ENCODE measurements at regions not wholly inside any gene's neighbourhood (a gene's known extent, or its start where the extent isn't known, plus 50 kb on each side); places are given as distances from the start of the nearest gene placed in this dataset.

- no peak overlapping the region for H3K4me3 Mint-ChIP-seq
- no peaks in the 10 kb centered on the region for H3K36me3 Mint-ChIP-seq (ENCODE audit: low read depth)
- no peaks in the 10 kb centered on the region for H3K4me1 Mint-ChIP-seq (ENCODE audit: low read depth)
- no peak overlapping the region for H3K27ac Mint-ChIP-seq
- no peak for DNase-seq (ENCODE audit: low spot score)
- intact Hi-C loops (cut with micrococcal nuclease), result no loop called here
- peaks cover 11% of the 10 kb centered on the region for H3K9me3 Mint-ChIP-seq
- H3K27me3 Mint-ChIP-seq (ENCODE audit: insufficient read depth), result peaks cover 4% of the 10 kb centered on the region
These were observed 64.9 kb upstream of the ZFP64 start for GRCh38 chr20:52256454-52256853.

GRCh38 chr20:52252664-52253063 is 61.1 kb upstream of the ZFP64 start:
- no peak overlapping the region for H3K27ac Mint-ChIP-seq
- intact Hi-C loops (cut with micrococcal nuclease), result no loop called here
- peaks cover 2% of the 10 kb centered on the region for H3K27me3 Mint-ChIP-seq (ENCODE audit: insufficient read depth)
- H3K4me3 Mint-ChIP-seq, result no peak overlapping the region
- H3K9me3 Mint-ChIP-seq, result peaks cover 7% of the 10 kb centered on the region
- no peak for DNase-seq (ENCODE audit: low spot score)
- no peaks in the 10 kb centered on the region for H3K4me1 Mint-ChIP-seq (ENCODE audit: low read depth)
- H3K36me3 Mint-ChIP-seq (ENCODE audit: low read depth), result no peaks in the 10 kb centered on the region

GRCh38 chr20:52251827-52252226 is 60.2 kb upstream of the ZFP64 start:
- intact Hi-C loops (cut with micrococcal nuclease), result no loop called here
- Mint-ChIP-seq H3K4me1 (ENCODE audit: low read depth) (no peaks in the 10 kb centered on the region), H3K4me3 (no peak overlapping the region), H3K9me3 (peaks cover 7% of the 10 kb centered on the region), H3K27ac (no peak overlapping the region), H3K36me3 (ENCODE audit: low read depth) (no peaks in the 10 kb centered on the region), H3K27me3 (ENCODE audit: insufficient read depth) (peaks cover 2% of the 10 kb centered on the region)
- DNase-seq (ENCODE audit: low spot score), result no peak

GRCh38 chr20:52251136-52251700 is 59.6 kb upstream of the ZFP64 start:
- intact Hi-C loops (cut with micrococcal nuclease), result no loop called here
- Mint-ChIP-seq H3K27me3 (ENCODE audit: insufficient read depth) (peaks cover 2% of the 10 kb centered on the region), H3K4me3 (no peak overlapping the region), H3K27ac (no peak overlapping the region), H3K36me3 (ENCODE audit: low read depth) (no peaks in the 10 kb centered on the region), H3K9me3 (peaks cover 7% of the 10 kb centered on the region), H3K4me1 (ENCODE audit: low read depth) (no peaks in the 10 kb centered on the region)
- no peak for DNase-seq (ENCODE audit: low spot score)

GRCh38 chr20:52247548-52247947 is 56.0 kb upstream of the ZFP64 start:
- Mint-ChIP-seq H3K27ac (no peak overlapping the region), H3K9me3 (no peaks in the 10 kb centered on the region), H3K4me1 (ENCODE audit: low read depth) (no peaks in the 10 kb centered on the region), H3K4me3 (no peak overlapping the region), H3K27me3 (ENCODE audit: insufficient read depth) (peaks cover 2% of the 10 kb centered on the region), H3K36me3 (ENCODE audit: low read depth) (no peaks in the 10 kb centered on the region)
- no peak for DNase-seq (ENCODE audit: low spot score)
- intact Hi-C loops (cut with micrococcal nuclease), result loop anchor here (10.0 kb wide), 2 partner anchors 717 to 967 kb away; no protein-coding TSS in a partner anchor

- H3K4me1 Mint-ChIP-seq (ENCODE audit: low read depth), result no peaks in the 10 kb centered on the region
- no peak for DNase-seq (ENCODE audit: low spot score)
- intact Hi-C loops (cut with micrococcal nuclease), result loop anchor here (10.0 kb wide), 2 partner anchors 718 to 968 kb away; no protein-coding TSS in a partner anchor
- H3K36me3 Mint-ChIP-seq (ENCODE audit: low read depth), result no peaks in the 10 kb centered on the region
- no peak overlapping the region for H3K4me3 Mint-ChIP-seq
- H3K27me3 Mint-ChIP-seq (ENCODE audit: insufficient read depth), result peaks cover 3% of the 10 kb centered on the region
- no peaks in the 10 kb centered on the region for H3K9me3 Mint-ChIP-seq
- H3K27ac Mint-ChIP-seq, result no peak overlapping the region
These were observed 54.8 kb upstream of the ZFP64 start for GRCh38 chr20:52246366-52246765.

- intact Hi-C loops (cut with micrococcal nuclease), result loop anchor here (5.0 to 10.0 kb wide), 3 partner anchors 720 to 970 kb away; no protein-coding TSS in a partner anchor
- Mint-ChIP-seq H3K9me3 (no peaks in the 10 kb centered on the region), H3K27me3 (ENCODE audit: insufficient read depth) (peaks cover 7% of the 10 kb centered on the region), H3K4me1 (ENCODE audit: low read depth) (no peaks in the 10 kb centered on the region), H3K4me3 (no peak overlapping the region), H3K27ac (no peak overlapping the region), H3K36me3 (ENCODE audit: low read depth) (no peaks in the 10 kb centered on the region)
- DNase-seq (ENCODE audit: low spot score), result no peak
These were observed 53.1 kb upstream of the ZFP64 start for GRCh38 chr20:52244702-52245101.

GRCh38 chr20:52242237-52243230 is 51.0 kb upstream of the ZFP64 start:
- Mint-ChIP-seq H3K4me1 (ENCODE audit: low read depth) (no peaks in the 10 kb centered on the region), H3K27me3 (ENCODE audit: insufficient read depth) (peaks cover 12% of the 10 kb centered on the region), H3K4me3 (no peak overlapping the region), H3K27ac (no peak overlapping the region), H3K36me3 (ENCODE audit: low read depth) (no peaks in the 10 kb centered on the region), H3K9me3 (no peaks in the 10 kb centered on the region)
- intact Hi-C loops (cut with micrococcal nuclease), result loop anchor here (1.0 to 10.0 kb wide), 6 partner anchors 114 to 1305 kb away; no protein-coding TSS in a partner anchor
- no peak for DNase-seq (ENCODE audit: low spot score)

Data from activated T-helper 1 cell treated with anti-CD3 and anti-CD28 coated beads, Interleukin-12 subunit alpha, Interleukin-12 subunit beta, Interleukin-2, Interleukin-4 antibody, amounts not matched to agents 30 ng/mL and 10 ng/mL and 1 ng/mL, durations not matched to agents 14 hours and 24 hours and 36 hours (primary cell).